ENCODE measurements at regions not wholly inside any gene's neighbourhood (a gene's known extent, or its start where the extent isn't known, plus 50 kb on each side); places are given as distances from the start of the nearest gene placed in this dataset.
A peak's percentile ranks its signal among the peaks of the same experiment; 100 is the strongest.

DNA sequence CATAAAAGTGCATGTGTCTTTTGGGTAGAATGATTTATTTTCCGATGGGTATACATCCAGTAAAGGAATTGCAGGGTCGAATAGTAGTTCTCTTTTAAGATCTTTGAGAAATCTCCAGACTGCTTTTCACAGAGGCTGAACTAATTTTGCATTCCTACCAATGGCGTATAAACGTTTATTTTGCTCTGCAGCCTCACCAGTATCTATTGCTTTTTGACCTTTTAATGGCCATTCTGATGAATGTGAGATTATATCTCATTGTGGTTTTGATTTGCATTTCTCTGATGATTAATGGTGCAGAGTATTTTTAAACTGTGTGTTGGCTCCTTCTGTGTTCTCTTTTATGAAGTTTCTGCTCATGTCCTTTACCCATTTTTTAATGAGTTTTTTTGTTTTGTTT is 1020.1 kb downstream of the NXPH1 start:
- TF ChIP-seq, protein P1, sequence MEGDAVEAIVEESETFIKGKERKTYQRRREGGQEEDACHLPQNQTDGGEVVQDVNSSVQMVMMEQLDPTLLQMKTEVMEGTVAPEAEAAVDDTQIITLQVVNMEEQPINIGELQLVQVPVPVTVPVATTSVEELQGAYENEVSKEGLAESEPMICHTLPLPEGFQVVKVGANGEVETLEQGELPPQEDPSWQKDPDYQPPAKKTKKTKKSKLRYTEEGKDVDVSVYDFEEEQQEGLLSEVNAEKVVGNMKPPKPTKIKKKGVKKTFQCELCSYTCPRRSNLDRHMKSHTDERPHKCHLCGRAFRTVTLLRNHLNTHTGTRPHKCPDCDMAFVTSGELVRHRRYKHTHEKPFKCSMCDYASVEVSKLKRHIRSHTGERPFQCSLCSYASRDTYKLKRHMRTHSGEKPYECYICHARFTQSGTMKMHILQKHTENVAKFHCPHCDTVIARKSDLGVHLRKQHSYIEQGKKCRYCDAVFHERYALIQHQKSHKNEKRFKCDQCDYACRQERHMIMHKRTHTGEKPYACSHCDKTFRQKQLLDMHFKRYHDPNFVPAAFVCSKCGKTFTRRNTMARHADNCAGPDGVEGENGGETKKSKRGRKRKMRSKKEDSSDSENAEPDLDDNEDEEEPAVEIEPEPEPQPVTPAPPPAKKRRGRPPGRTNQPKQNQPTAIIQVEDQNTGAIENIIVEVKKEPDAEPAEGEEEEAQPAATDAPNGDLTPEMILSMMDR (conservative IDR thresholded peaks at IDR 0.05; ENCODE audit: control insufficient read depth, insufficient read depth, low read depth, low read length): no peak
- H3K4me3 ChIP-seq (ENCODE audit: control insufficient read depth, low read depth, low read length): no peak overlapping the region
- no peak for DNase-seq (ENCODE audit: low read depth)

DNA sequence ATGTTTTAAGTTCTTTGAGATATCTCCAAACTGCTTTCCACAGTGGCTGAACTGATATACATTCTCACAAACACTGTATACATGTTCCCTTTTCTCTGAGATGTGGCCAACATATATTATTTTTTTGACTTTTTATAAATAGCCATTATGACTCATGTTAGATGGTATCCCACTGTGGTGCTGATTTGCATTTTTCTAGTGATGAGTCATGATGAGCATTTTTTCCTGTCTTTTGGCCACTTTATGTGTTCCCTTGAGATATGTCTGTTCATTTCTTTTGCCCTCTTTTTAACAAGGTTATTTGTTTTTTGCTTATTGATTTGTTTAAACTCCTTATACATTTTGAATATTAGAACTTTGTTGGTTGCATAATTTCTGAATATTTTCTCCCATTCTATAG is 1055.1 kb downstream of the NXPH1 start:
- peak; percentile 62 for DNase-seq (ENCODE audit: low read depth)
- TF ChIP-seq, protein P1 (conservative IDR thresholded peaks at IDR 0.05; ENCODE audit: control insufficient read depth, insufficient read depth, low read depth, low read length): no peak
- no peak overlapping the region for H3K4me3 ChIP-seq (ENCODE audit: control insufficient read depth, low read depth, low read length)

DNA sequence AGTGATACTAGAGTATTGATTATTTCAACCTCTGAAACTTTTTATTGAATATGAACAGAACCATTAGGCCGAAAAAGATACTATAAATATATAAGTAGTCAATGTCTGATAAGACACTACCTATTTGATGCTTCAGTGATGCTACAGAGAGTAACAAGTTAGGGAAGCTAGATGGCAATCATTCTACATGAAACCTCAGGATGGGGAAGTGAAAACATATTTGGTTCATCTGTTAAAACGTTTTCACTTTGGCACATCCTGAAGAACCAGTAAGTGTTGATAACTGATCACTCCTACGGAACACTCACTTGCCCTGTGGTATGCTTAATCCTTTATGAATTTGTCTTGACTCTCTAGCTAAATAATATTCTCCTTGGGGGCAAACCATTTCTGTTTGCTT is 1064.9 kb downstream of the NXPH1 start:
- H3K4me3 ChIP-seq (ENCODE audit: control insufficient read depth, low read depth, low read length): no peak overlapping the region
- no peak for DNase-seq (ENCODE audit: low read depth)
- TF ChIP-seq, protein P1 (conservative IDR thresholded peaks at IDR 0.05; ENCODE audit: control insufficient read depth, insufficient read depth, low read depth, low read length): no peak

DNA sequence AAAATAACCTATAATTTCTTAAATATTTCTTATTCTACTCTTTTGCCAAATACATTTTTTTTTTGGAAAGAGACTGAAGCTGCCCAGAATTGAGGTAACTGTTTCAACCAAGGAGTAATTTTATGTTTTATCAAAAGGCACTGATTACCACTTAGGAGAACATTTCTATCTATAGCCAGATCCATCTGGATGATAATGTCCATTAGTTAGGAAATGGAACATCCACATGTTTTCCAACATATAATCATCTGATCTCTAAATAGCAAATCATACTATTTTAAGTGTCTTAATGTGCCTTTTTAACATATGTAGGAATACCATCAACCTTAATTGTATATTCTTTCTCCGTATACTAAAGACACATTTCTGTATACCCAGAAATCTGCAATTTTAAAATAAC is 1068.9 kb downstream of the NXPH1 start:
- TF ChIP-seq, protein P1 (conservative IDR thresholded peaks at IDR 0.05; ENCODE audit: control insufficient read depth, insufficient read depth, low read depth, low read length): no peak
- no peak for DNase-seq (ENCODE audit: low read depth)
- H3K4me3 ChIP-seq (ENCODE audit: control insufficient read depth, low read depth, low read length): no peak overlapping the region

DNA sequence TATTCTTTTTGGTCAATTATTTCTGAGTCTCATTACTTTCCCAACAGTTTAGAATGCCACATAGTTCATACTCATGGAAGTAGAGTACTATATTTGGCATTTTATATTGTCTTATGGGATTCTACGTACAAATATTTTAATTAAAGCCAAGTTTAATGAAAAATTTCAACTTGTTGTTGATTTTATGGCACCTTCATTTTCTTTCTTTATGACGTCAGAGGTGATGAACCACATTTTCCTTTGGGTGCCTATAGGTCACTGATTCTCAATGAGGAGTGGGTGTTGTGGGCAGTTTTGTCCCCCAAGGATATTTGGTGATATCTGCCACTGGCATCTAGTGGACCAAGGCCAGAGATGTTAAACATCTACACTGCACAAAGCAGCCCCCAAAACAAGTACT is 1071.3 kb downstream of the NXPH1 start:
- TF ChIP-seq, protein P1 (conservative IDR thresholded peaks at IDR 0.05; ENCODE audit: control insufficient read depth, insufficient read depth, low read depth, low read length): no peak
- H3K4me3 ChIP-seq (ENCODE audit: control insufficient read depth, low read depth, low read length): no peak overlapping the region
- no peak for DNase-seq (ENCODE audit: low read depth)

DNA sequence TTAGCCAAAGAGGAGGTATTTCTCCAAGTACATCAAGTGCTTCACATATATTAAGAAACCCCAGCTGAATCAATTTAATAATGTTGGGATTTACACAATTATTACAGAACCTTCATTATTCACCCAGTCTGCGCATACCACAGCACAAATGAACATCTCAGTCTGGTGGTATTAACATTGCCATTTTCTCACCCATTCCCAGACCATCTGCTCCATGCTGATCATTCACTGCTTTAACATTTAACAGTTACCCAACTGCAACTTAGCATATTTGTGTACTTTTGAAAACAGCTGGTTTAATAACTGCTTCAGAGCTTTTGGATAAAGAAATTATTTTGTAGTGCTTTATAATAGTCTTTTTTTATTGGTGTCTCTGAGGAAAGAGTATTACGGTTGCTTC is 1072.1 kb downstream of the NXPH1 start:
- DNase-seq (ENCODE audit: low read depth): no peak
- no peak overlapping the region for H3K4me3 ChIP-seq (ENCODE audit: control insufficient read depth, low read depth, low read length)
- TF ChIP-seq, protein P1 (conservative IDR thresholded peaks at IDR 0.05; ENCODE audit: control insufficient read depth, insufficient read depth, low read depth, low read length): no peak

DNA sequence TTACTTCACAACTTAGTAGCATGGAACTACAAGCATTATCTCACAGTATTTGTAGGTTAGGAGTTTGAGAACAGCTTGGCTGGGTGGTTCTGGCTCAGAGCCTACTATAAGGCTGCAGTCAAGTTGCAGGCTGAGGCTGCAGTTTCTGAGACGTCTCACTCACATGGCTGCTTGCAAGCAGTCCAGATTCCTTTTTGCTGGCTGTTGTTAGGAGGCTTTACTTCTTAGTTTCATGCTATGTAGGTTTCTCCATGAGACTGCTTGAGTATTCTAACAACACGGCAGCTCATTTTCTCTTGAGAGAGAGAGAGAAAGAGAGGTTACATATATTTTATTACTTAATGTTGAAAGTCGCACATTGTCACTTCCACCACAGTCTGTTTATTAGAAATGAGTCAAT is 1073.9 kb downstream of the NXPH1 start:
- DNase-seq (ENCODE audit: low read depth): no peak

More for the DNA sequence above, 1073.9 kb downstream of the NXPH1 start:
- H3K4me3 ChIP-seq (ENCODE audit: control insufficient read depth, low read depth, low read length): no peak overlapping the region
- TF ChIP-seq, protein P1 (conservative IDR thresholded peaks at IDR 0.05; ENCODE audit: control insufficient read depth, insufficient read depth, low read depth, low read length): no peak

All from fibroblast of mammary gland (primary cell).